ENCODE measurements at regions not wholly inside any gene's neighbourhood (a gene's known extent, or its start where the extent isn't known, plus 50 kb on each side); places are given as distances from the start of the nearest gene placed in this dataset.
A peak's percentile ranks its signal among the peaks of the same experiment; 100 is the strongest.

- TF ChIP-seq CSRNP3 (CRISPR knock-in tag; IDR thresholded peaks at IDR 0.05): no peak
- no peak for TF ChIP-seq GLIS3 (CRISPR knock-in tag; IDR thresholded peaks at IDR 0.05)
These were observed 128.2 kb upstream of the NOCT start (continued) for GRCh38 chr4:138887341-138887740.

DNA sequence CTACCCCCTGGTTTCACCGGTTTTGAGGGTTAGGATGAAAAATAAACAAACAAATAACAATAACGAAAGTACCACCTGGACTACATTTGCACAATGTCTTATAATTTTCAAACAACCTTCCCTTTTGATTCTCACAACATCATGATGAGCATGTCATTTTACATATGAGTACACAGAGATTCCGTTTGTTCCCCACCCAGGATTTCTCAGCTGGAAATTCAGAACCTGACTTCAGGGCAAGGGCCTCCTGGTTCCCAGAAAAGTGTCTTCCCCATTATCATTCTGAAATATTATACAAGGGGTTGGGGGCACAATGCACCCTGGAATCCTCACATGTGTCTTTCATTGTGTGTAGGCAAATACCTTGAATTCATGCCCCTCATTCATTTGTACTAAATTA lies 135.8 kb upstream of the NOCT start:
- no peak for ATAC-seq
- TF ChIP-seq ZFP3 (CRISPR knock-in tag; IDR thresholded peaks at IDR 0.05) (no peak), TCF4 (CRISPR knock-in tag; IDR thresholded peaks at IDR 0.05; ENCODE audit: borderline replicate concordance) (no peak), ZNF8 (CRISPR knock-in tag; IDR thresholded peaks at IDR 0.05) (no peak), GLIS3 (CRISPR knock-in tag; IDR thresholded peaks at IDR 0.05) (no peak), ESRRG (CRISPR knock-in tag; IDR thresholded peaks at IDR 0.05) (no peak)

- TF ChIP-seq CREB5 (CRISPR knock-in tag; IDR thresholded peaks at IDR 0.05; ENCODE audit: low read depth) (no peak), CSRNP3 (CRISPR knock-in tag; IDR thresholded peaks at IDR 0.05) (no peak), SNAI2 (CRISPR knock-in tag; IDR thresholded peaks at IDR 0.05) (no peak), TOX (CRISPR knock-in tag; IDR thresholded peaks at IDR 0.05; ENCODE audit: borderline replicate concordance) (no peak), CSDC2 (CRISPR knock-in tag; IDR thresholded peaks at IDR 0.05) (no peak), ARNTL (CRISPR knock-in tag; IDR thresholded peaks at IDR 0.05; ENCODE audit: borderline replicate concordance, low read depth) (no peak), PPARA (CRISPR knock-in tag; IDR thresholded peaks at IDR 0.05; ENCODE audit: borderline replicate concordance) (no peak), ZFP30 (CRISPR knock-in tag; IDR thresholded peaks at IDR 0.05) (no peak), RARB (CRISPR knock-in tag; IDR thresholded peaks at IDR 0.05) (no peak), ZC3H10 (CRISPR knock-in tag; IDR thresholded peaks at IDR 0.05) (no peak), BACH2 (CRISPR knock-in tag; IDR thresholded peaks at IDR 0.05; ENCODE audit: borderline replicate concordance) (no peak), ZFP3 (CRISPR knock-in tag; IDR thresholded peaks at IDR 0.05) (no peak), ZNF8 (CRISPR knock-in tag; IDR thresholded peaks at IDR 0.05) (no peak), ZNF70 (CRISPR knock-in tag; IDR thresholded peaks at IDR 0.05) (no peak), GLIS3 (CRISPR knock-in tag; IDR thresholded peaks at IDR 0.05) (no peak), ISL1 (CRISPR knock-in tag; IDR thresholded peaks at IDR 0.05) (no peak; the same call in 1 of the 2 replicates), TCF4 (CRISPR knock-in tag; IDR thresholded peaks at IDR 0.05; ENCODE audit: borderline replicate concordance) (no peak)
- TF ChIP-seq, protein P1, sequence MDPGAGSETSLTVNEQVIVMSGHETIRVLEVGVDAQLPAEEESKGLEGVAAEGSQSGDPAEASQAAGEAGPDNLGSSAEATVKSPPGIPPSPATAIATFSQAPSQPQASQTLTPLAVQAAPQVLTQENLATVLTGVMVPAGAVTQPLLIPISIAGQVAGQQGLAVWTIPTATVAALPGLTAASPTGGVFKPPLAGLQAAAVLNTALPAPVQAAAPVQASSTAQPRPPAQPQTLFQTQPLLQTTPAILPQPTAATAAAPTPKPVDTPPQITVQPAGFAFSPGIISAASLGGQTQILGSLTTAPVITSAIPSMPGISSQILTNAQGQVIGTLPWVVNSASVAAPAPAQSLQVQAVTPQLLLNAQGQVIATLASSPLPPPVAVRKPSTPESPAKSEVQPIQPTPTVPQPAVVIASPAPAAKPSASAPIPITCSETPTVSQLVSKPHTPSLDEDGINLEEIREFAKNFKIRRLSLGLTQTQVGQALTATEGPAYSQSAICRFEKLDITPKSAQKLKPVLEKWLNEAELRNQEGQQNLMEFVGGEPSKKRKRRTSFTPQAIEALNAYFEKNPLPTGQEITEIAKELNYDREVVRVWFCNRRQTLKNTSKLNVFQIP (CRISPR knock-in tag; IDR thresholded peaks at IDR 0.05; ENCODE audit: borderline replicate concordance, low read depth): no peak
- peak; percentile 90 for ATAC-seq
These were observed 139.5 kb upstream of the NOCT start for GRCh38 chr4:138875891-138876608.

DNA sequence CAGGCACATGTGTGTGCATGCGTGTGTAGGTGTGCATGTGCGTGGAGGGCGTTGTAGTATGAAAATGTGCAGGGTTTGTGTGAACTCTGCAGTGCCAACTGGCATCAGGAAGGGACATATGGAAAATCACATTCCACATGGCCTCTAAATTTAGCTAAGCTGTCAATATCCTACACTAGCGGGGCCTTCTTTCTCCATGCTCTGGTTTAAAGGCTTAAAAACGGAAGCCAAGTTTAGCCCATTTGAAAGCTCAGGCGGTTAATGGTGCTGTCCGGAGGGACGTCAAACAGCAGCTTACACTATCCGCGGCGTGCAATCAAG lies 144.1 kb upstream of the NOCT start:
- no peak for ATAC-seq

More for the DNA sequence above, 144.1 kb upstream of the NOCT start:
- TF ChIP-seq ESRRG (CRISPR knock-in tag; IDR thresholded peaks at IDR 0.05) (no peak), CREB5 (CRISPR knock-in tag; IDR thresholded peaks at IDR 0.05; ENCODE audit: low read depth) (no peak), ZNF8 (CRISPR knock-in tag; IDR thresholded peaks at IDR 0.05) (no peak), ZC3H10 (CRISPR knock-in tag; IDR thresholded peaks at IDR 0.05) (no peak), ZNF565 (CRISPR knock-in tag; conservative IDR thresholded peaks at IDR 0.05; ENCODE audit: low read depth) (no peak), GLIS3 (CRISPR knock-in tag; IDR thresholded peaks at IDR 0.05) (no peak), ZFP3 (CRISPR knock-in tag; IDR thresholded peaks at IDR 0.05) (no peak), ISL1 (CRISPR knock-in tag; IDR thresholded peaks at IDR 0.05) (no peak), PPARA (CRISPR knock-in tag; IDR thresholded peaks at IDR 0.05; ENCODE audit: borderline replicate concordance) (no peak), ARNTL (CRISPR knock-in tag; IDR thresholded peaks at IDR 0.05; ENCODE audit: borderline replicate concordance, low read depth) (no peak)
- TF ChIP-seq, protein P1 (CRISPR knock-in tag; IDR thresholded peaks at IDR 0.05; ENCODE audit: borderline replicate concordance, low read depth): no peak

Data from SK-N-SH treated with all-trans-retinoic acid at 6 μM for 48 hours (cell line).